ENCODE measurements at regions not wholly inside any gene's neighbourhood (a gene's known extent, or its start where the extent isn't known, plus 50 kb on each side); places are given as distances from the start of the nearest gene placed in this dataset.

GRCh38 chr15:53166684-53167201, 376.6 kb upstream of the ONECUT1 start:
- no peak for TF ChIP-seq CTCF (IDR thresholded peaks at IDR 0.05)
- no peak for TF ChIP-seq POLR2A (IDR thresholded peaks at IDR 0.05)
